ENCODE measurements at regions not wholly inside any gene's neighbourhood (a gene's known extent, or its start where the extent isn't known, plus 50 kb on each side); places are given as distances from the start of the nearest gene placed in this dataset.

- ATAC-seq: no peak
- intact Hi-C loops (cut with DNase I): loop anchor here in 1 of 10 donors (10.0 kb wide), 1 partner anchor 49 kb away; no protein-coding TSS in a partner anchor
- H3K9me3 ChIP-seq: no peaks in the 10 kb centered on the region
- no peak overlapping the region for H3K4me3 ChIP-seq
- no peak overlapping the region for H3K27ac ChIP-seq
- no peak for TF ChIP-seq CTCF (IDR thresholded peaks at IDR 0.05)
- no peak for TF ChIP-seq POLR2A (IDR thresholded peaks at IDR 0.05)
- no peak for DNase-seq
- H3K4me1 ChIP-seq: peaks cover 0 to 5% (median 0%) of the 10 kb centered on the region in 12 donors
- no peaks in the 10 kb centered on the region for H3K36me3 ChIP-seq
- WGBS, 4 donors: 85 to 91% (median 89%) methylated on average over 9 of the region's 9 CpGs
- H3K27me3 ChIP-seq: peaks cover 0 to 5% (median 0%) of the 10 kb centered on the region in 9 donors
Observed at GRCh38 chr12:34214011-34214410, 191.7 kb downstream of the ALG10 start.

GRCh38 chr12:34215213-34215892, 193.1 kb downstream of the ALG10 start:
- TF ChIP-seq CTCF (IDR thresholded peaks at IDR 0.05): no peak
- no peak for TF ChIP-seq POLR2A (IDR thresholded peaks at IDR 0.05)
- Histone ChIP-seq H3K9me3 (no peaks in the 10 kb centered on the region), H3K27ac (no peak overlapping the region), H3K4me1 (peaks cover 0 to 5% (median 0%) of the 10 kb centered on the region in 12 donors), H3K36me3 (no peaks in the 10 kb centered on the region), H3K4me3 (no peak overlapping the region), H3K27me3 (peaks cover 0 to 10% (median 0%) of the 10 kb centered on the region in 9 donors)
- ATAC-seq: no peak
- intact Hi-C loops (cut with DNase I): loop anchor here in 5 of 10 donors (5.0 to 10.0 kb wide), 3 partner anchors 51 to 183 kb away; no protein-coding TSS in a partner anchor
- DNase-seq: no peak
- WGBS, 4 donors: 82 to 84% (median 83%) methylated on average over 18 of the region's 18 CpGs

GRCh38 chr12:34215893-34216285, 193.6 kb downstream of the ALG10 start:
- no peak for TF ChIP-seq CTCF (IDR thresholded peaks at IDR 0.05)
- no peak for TF ChIP-seq POLR2A (IDR thresholded peaks at IDR 0.05)
- intact Hi-C loops (cut with DNase I): loop anchor here in 6 of 10 donors (2.0 to 10.0 kb wide), 4 partner anchors 51 to 184 kb away; no protein-coding TSS in a partner anchor
- Histone ChIP-seq H3K27me3 (peaks cover 0 to 10% (median 0%) of the 10 kb centered on the region in 9 donors), H3K36me3 (no peaks in the 10 kb centered on the region), H3K4me3 (no peak overlapping the region), H3K4me1 (peaks cover 0 to 5% (median 0%) of the 10 kb centered on the region in 12 donors), H3K9me3 (no peaks in the 10 kb centered on the region), H3K27ac (no peak overlapping the region)
- 90 to 93% (median 93%) methylated on average over 12 of the region's 12 CpGs for WGBS, 4 donors
- no peak for ATAC-seq
- DNase-seq: no peak

- DNase-seq (no peak), ATAC-seq (no peak)
- no peak overlapping the region for H3K4me3 ChIP-seq
- H3K9me3 ChIP-seq: no peaks in the 10 kb centered on the region
- H3K4me1 ChIP-seq: peaks cover 0 to 5% (median 0%) of the 10 kb centered on the region in 12 donors
- no peak for TF ChIP-seq CTCF (IDR thresholded peaks at IDR 0.05)
- no peak for TF ChIP-seq POLR2A (IDR thresholded peaks at IDR 0.05)
- intact Hi-C loops (cut with DNase I): loop anchor here (1.0 to 10.0 kb wide), 5 partner anchors 53 to 185 kb away; no protein-coding TSS in a partner anchor
- H3K27ac ChIP-seq: no peak overlapping the region
- WGBS, 4 donors: 75 to 82% (median 80%) methylated on average over 14 of the region's 14 CpGs
- H3K36me3 ChIP-seq: no peaks in the 10 kb centered on the region
- peaks cover 0 to 10% (median 0%) of the 10 kb centered on the region in 9 donors for H3K27me3 ChIP-seq
Observed at GRCh38 chr12:34217660-34218059, 195.4 kb downstream of the ALG10 start.
